ENCODE measurements at regions not wholly inside any gene's neighbourhood (a gene's known extent, or its start where the extent isn't known, plus 50 kb on each side); places are given as distances from the start of the nearest gene placed in this dataset.

DNA sequence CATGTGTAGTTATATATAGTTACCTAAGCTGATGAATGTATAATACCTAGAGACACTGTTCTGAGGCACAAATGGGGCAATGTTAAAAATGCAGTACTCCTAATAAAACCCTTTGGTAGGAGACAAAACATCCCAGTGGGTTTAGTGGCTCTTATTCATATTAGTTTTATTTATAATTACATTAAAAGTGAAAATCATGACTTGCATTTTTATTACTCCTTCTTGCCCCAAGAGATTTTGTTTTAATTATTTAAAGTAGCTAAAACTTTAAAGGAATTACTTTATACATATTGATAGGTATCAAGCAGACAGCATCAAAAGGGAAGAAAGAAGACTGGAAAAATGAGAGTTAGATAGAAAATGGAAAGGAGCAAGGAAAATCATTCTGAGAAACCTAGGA is 688.6 kb downstream of the GALC start:
- Histone ChIP-seq H3K4me2 (ENCODE audit: low read depth, low read length) (no peak overlapping the region), H3K27ac (ENCODE audit: extremely low read length, insufficient read depth, low read length) (no peak overlapping the region), H3K36me3 (replicated peaks in 1 of 2; ENCODE audit: control insufficient read depth in 1 of 2, insufficient read depth in 2 of 2, low read length in 2 of 2) (no peaks in the 10 kb centered on the region), H3K79me2 (ENCODE audit: insufficient read depth, low read length) (no peaks in the 10 kb centered on the region), H3K9me3 (ENCODE audit: low read length) (peaks cover 53% of the 10 kb centered on the region), H3K4me3 (replicated peaks in 1 of 3; ENCODE audit: insufficient read depth in 1 of 3, low read depth in 2 of 3, low read length in 3 of 3) (no peak overlapping the region), H3K27me3 (ENCODE audit: control insufficient read depth in 1 of 2, insufficient read depth in 2 of 2, low read length in 2 of 2) (no peaks in the 10 kb centered on the region), H3K9ac (ENCODE audit: insufficient read depth, low read depth, low read length) (no peak overlapping the region), H2AFZ (ENCODE audit: low read length) (no peak overlapping the region), H3K4me1 (ENCODE audit: insufficient read depth, low read length) (no peaks in the 10 kb centered on the region), H4K20me1 (ENCODE audit: insufficient read depth, low read length) (no peaks in the 10 kb centered on the region)
- intact Hi-C loops (cut with micrococcal nuclease; ENCODE audit: unreplicated experiment) (no loop called here), in situ Hi-C loops (cut with HindIII; ENCODE audit: extremely low pct_ligation_motif_present, low pct_unique_long_range_greater_than_20kb) (no loop called here)
- no TSS peak for BruUV-seq (replicated peaks)
- ATAC-seq: no peak
- peak; percentile 76 for TF ChIP-seq NFE2L2 (IDR thresholded peaks at IDR 0.05; ENCODE audit: low read length)
- TF ChIP-seq, protein P1, sequence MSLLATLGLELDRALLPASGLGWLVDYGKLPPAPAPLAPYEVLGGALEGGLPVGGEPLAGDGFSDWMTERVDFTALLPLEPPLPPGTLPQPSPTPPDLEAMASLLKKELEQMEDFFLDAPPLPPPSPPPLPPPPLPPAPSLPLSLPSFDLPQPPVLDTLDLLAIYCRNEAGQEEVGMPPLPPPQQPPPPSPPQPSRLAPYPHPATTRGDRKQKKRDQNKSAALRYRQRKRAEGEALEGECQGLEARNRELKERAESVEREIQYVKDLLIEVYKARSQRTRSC (CRISPR knock-in tag; IDR thresholded peaks at IDR 0.05; ENCODE audit: low read depth): no peak
- CTCF ChIA-PET (ENCODE audit: low intra/inter-chr PET ratio, low total read pairs): no interaction called here
- no peak for DNase-seq (ENCODE audit: low spot score)
- POLR2A ChIA-PET: no interaction called here
- FAIRE-seq: no peak

DNA sequence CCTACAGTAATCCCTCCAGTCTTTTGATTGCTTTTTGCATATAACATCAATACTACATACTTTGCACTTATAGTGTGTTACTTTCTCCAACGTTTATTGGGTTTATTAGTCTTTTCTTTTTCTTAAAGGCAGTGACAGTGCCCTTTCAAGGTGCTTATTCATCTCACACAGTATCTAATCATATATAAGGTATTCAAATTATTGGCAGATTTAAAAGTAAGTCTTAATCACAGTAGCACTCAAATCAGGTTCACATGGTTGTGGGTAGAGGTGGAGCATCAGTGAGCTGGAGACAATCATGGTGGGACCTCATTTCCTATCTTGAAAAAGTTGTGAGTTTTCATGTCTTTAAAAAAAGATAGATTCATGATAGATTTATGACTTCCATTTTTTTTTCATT is 706.2 kb downstream of the GALC start:
- ChIA-PET CTCF (ENCODE audit: low intra/inter-chr PET ratio, low total read pairs) (no interaction called here), POLR2A (no interaction called here)
- Histone ChIP-seq H3K27me3 (ENCODE audit: control insufficient read depth in 1 of 2, insufficient read depth in 2 of 2, low read length in 2 of 2) (no peaks in the 10 kb centered on the region), H3K4me3 (replicated peaks in 1 of 3; ENCODE audit: insufficient read depth in 1 of 3, low read depth in 2 of 3, low read length in 3 of 3) (no peak overlapping the region), H2AFZ (ENCODE audit: low read length) (no peak overlapping the region), H3K9me3 (ENCODE audit: low read length) (peaks cover 57% of the 10 kb centered on the region), H4K20me1 (ENCODE audit: insufficient read depth, low read length) (no peaks in the 10 kb centered on the region), H3K36me3 (replicated peaks in 1 of 2; ENCODE audit: control insufficient read depth in 1 of 2, insufficient read depth in 2 of 2, low read length in 2 of 2) (no peaks in the 10 kb centered on the region), H3K4me2 (ENCODE audit: low read depth, low read length) (no peak overlapping the region), H3K9ac (ENCODE audit: insufficient read depth, low read depth, low read length) (no peak overlapping the region), H3K79me2 (ENCODE audit: insufficient read depth, low read length) (no peaks in the 10 kb centered on the region), H3K4me1 (ENCODE audit: insufficient read depth, low read length) (no peaks in the 10 kb centered on the region), H3K27ac (ENCODE audit: extremely low read length, insufficient read depth, low read length) (no peak overlapping the region)
- intact Hi-C loops (cut with micrococcal nuclease; ENCODE audit: unreplicated experiment): no loop called here
- ATAC-seq: no peak
- 0% methylated on average over 1 of the region's 1 CpG for WGBS (ENCODE audit: low lambda C conversion rate)
- in situ Hi-C loops (cut with HindIII; ENCODE audit: extremely low pct_ligation_motif_present, low pct_unique_long_range_greater_than_20kb): no loop called here
- FAIRE-seq: no peak
- TF ChIP-seq, protein P2, sequence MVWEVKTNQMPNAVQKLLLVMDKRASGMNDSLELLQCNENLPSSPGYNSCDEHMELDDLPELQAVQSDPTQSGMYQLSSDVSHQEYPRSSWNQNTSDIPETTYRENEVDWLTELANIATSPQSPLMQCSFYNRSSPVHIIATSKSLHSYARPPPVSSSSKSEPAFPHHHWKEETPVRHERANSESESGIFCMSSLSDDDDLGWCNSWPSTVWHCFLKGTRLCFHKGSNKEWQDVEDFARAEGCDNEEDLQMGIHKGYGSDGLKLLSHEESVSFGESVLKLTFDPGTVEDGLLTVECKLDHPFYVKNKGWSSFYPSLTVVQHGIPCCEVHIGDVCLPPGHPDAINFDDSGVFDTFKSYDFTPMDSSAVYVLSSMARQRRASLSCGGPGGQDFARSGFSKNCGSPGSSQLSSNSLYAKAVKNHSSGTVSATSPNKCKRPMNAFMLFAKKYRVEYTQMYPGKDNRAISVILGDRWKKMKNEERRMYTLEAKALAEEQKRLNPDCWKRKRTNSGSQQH (CRISPR knock-in tag; IDR thresholded peaks at IDR 0.05; ENCODE audit: low read depth): no peak
- no peak for TF ChIP-seq BORCS8-MEF2B (CRISPR knock-in tag; IDR thresholded peaks at IDR 0.05)
- no peak for TF ChIP-seq ZNF354B (CRISPR knock-in tag; IDR thresholded peaks at IDR 0.05)
- TF ChIP-seq, protein P3, sequence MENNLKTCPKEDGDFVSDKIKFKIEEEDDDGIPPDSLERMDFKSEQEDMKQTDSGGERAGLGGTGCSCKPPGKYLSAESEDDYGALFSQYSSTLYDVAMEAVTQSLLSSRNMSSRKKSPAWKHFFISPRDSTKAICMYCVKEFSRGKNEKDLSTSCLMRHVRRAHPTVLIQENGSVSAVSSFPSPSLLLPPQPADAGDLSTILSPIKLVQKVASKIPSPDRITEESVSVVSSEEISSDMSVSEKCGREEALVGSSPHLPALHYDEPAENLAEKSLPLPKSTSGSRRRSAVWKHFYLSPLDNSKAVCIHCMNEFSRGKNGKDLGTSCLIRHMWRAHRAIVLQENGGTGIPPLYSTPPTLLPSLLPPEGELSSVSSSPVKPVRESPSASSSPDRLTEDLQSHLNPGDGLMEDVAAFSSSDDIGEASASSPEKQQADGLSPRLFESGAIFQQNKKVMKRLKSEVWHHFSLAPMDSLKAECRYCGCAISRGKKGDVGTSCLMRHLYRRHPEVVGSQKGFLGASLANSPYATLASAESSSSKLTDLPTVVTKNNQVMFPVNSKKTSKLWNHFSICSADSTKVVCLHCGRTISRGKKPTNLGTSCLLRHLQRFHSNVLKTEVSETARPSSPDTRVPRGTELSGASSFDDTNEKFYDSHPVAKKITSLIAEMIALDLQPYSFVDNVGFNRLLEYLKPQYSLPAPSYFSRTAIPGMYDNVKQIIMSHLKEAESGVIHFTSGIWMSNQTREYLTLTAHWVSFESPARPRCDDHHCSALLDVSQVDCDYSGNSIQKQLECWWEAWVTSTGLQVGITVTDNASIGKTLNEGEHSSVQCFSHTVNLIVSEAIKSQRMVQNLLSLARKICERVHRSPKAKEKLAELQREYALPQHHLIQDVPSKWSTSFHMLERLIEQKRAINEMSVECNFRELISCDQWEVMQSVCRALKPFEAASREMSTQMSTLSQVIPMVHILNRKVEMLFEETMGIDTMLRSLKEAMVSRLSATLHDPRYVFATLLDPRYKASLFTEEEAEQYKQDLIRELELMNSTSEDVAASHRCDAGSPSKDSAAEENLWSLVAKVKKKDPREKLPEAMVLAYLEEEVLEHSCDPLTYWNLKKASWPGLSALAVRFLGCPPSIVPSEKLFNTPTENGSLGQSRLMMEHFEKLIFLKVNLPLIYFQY (CRISPR knock-in tag; IDR thresholded peaks at IDR 0.05; ENCODE audit: borderline replicate concordance): no peak
- no peak for TF ChIP-seq REL (CRISPR knock-in tag; conservative IDR thresholded peaks at IDR 0.05)
- no peak for TF ChIP-seq MTA3 (CRISPR knock-in tag; IDR thresholded peaks at IDR 0.05)
- TF ChIP-seq TOE1 (CRISPR knock-in tag; IDR thresholded peaks at IDR 0.05): no peak
- no peak for TF ChIP-seq ZNF44 (CRISPR knock-in tag; IDR thresholded peaks at IDR 0.05)
- TF ChIP-seq MTA1 (CRISPR knock-in tag; IDR thresholded peaks at IDR 0.05; ENCODE audit: borderline replicate concordance): no peak
- no peak for TF ChIP-seq ZNF263 (CRISPR knock-in tag; IDR thresholded peaks at IDR 0.05)
- no TSS peak for BruUV-seq (replicated peaks)
- DNase-seq (ENCODE audit: low spot score): no peak
